H9 (cell line): ENCODE measurements at regions not wholly inside any gene's neighbourhood (a gene's known extent, or its start where the extent isn't known, plus 50 kb on each side); places are given as distances from the start of the nearest gene placed in this dataset.

Experiments used
- DNase-seq: peaks from one replicate; pipeline ENCODE4 v3.0.0-alpha.2; 2017
- H2AFZ ChIP-seq: one replicate; pipeline ENCODE4 v1.6.1; 2013; ENCODE audit warnings: mild to moderate bottlenecking, low read length, control low read depth, moderate library complexity
- H2AK5ac ChIP-seq: 2 replicates; pipeline ENCODE4 v1.6.1; 2013; ENCODE audit warnings: low read length, control low read depth, mixed read lengths; ENCODE audit not compliant: insufficient read length
- H2BK120ac ChIP-seq: one replicate; pipeline ENCODE4 v1.6.1; 2013; ENCODE audit warnings: low read depth, mild to moderate bottlenecking, low read length, control low read depth, inconsistent platforms; ENCODE audit not compliant: poor library complexity, severe bottlenecking
- H2BK12ac ChIP-seq: 2 replicates; pipeline ENCODE4 v1.6.1; 2013; ENCODE audit warnings: low read length, control low read depth, mixed read lengths, low read depth; ENCODE audit not compliant: insufficient read length
- H2BK15ac ChIP-seq: 2 replicates; pipeline ENCODE4 v1.6.1; 2013; ENCODE audit warnings: low read depth, low read length, control low read depth
- H2BK20ac ChIP-seq: one replicate; pipeline ENCODE4 v1.6.1; 2013; ENCODE audit warnings: low read depth, mild to moderate bottlenecking, low read length, control low read depth, inconsistent platforms; ENCODE audit not compliant: poor library complexity, severe bottlenecking
- H2BK5ac ChIP-seq: 2 replicates; pipeline ENCODE4 v1.6.1; 2013; ENCODE audit warnings: low read length, control low read depth, mixed read lengths; ENCODE audit not compliant: insufficient read length
- H3K14ac ChIP-seq: 2 replicates; pipeline ENCODE4 v1.6.1; 2013; ENCODE audit warnings: low read length, control low read depth; ENCODE audit not compliant: insufficient read depth
- H3K18ac ChIP-seq: 2 replicates; pipeline ENCODE4 v1.6.1; 2013; ENCODE audit warnings: low read depth, mild to moderate bottlenecking, mixed read lengths, low read length, control low read depth; ENCODE audit not compliant: insufficient read length
- H3K23ac ChIP-seq: 2 replicates; pipeline ENCODE4 v1.6.1; 2013; ENCODE audit warnings: low read length, control low read depth, mixed read lengths, low read depth; ENCODE audit not compliant: insufficient read length
- H3K23me2 ChIP-seq: 2 replicates; pipeline ENCODE4 v1.6.1; 2013; ENCODE audit warnings: low read depth, mild to moderate bottlenecking, mixed read lengths, low read length, control low read depth; ENCODE audit not compliant: insufficient read length, poor library complexity, severe bottlenecking
- H3K27ac ChIP-seq: 2 replicates; pipeline ENCODE4 v1.5.1; 2013; ENCODE audit warnings: low read length, control low read depth, mixed read lengths, low read depth; ENCODE audit not compliant: insufficient read length
- H3K27me3 ChIP-seq: 2 replicates; pipeline ENCODE4 v1.6.1; 2013; ENCODE audit warnings: low read length, control low read depth, inconsistent platforms; ENCODE audit not compliant: insufficient read depth
- H3K4ac ChIP-seq: 2 replicates; pipeline ENCODE4 v1.6.1; 2013; ENCODE audit warnings: low read depth, mild to moderate bottlenecking, control low read depth, inconsistent platforms, low read length, moderate library complexity
- H3K4me1 ChIP-seq: 2 replicates; pipeline ENCODE4 v1.6.1; 2013; ENCODE audit warnings: low read length, control low read depth, inconsistent platforms; ENCODE audit not compliant: insufficient read depth
- H3K4me2 ChIP-seq: 2 replicates; pipeline ENCODE4 v1.6.1; 2013; ENCODE audit warnings: low read length, control low read depth, mixed read lengths; ENCODE audit not compliant: insufficient read length, insufficient read depth
- H3K56ac ChIP-seq: 2 replicates; pipeline ENCODE4 v1.6.1; 2013; ENCODE audit warnings: low read depth, mild to moderate bottlenecking, mixed read lengths, low read length, control low read depth; ENCODE audit not compliant: insufficient read length
- H3K79me1 ChIP-seq: 2 replicates; pipeline ENCODE4 v1.6.1; 2013; ENCODE audit warnings: low read depth, mild to moderate bottlenecking, moderate library complexity, low read length, control low read depth, inconsistent platforms; ENCODE audit not compliant: insufficient read depth, poor library complexity, severe bottlenecking
- H3K79me2 ChIP-seq: 2 replicates; pipeline ENCODE4 v1.6.1; 2013; ENCODE audit warnings: low read length, control low read depth, inconsistent platforms; ENCODE audit not compliant: insufficient read depth
- H3K9ac ChIP-seq: 2 replicates; pipeline ENCODE4 v1.6.1; 2013; ENCODE audit warnings: low read length, control low read depth, mixed read lengths; ENCODE audit not compliant: insufficient read length; ENCODE audit errors: extremely low read depth
- H3K9me3 ChIP-seq: one replicate; pipeline ENCODE4 v1.6.1; 2013; ENCODE audit warnings: low read depth, low read length, inconsistent platforms; ENCODE audit not compliant: control insufficient read depth
- H3T11ph ChIP-seq: one replicate; pipeline ENCODE4 v1.6.1; 2013; ENCODE audit warnings: mild to moderate bottlenecking, low read length, control low read depth, inconsistent platforms
- H4K20me1 ChIP-seq: one replicate; pipeline ENCODE4 v1.6.1; 2013; ENCODE audit not compliant: control insufficient read depth, insufficient read length, insufficient read depth
- H4K5ac ChIP-seq: 2 replicates; pipeline ENCODE4 v1.6.1; 2013; ENCODE audit warnings: low read depth, mild to moderate bottlenecking, mixed read lengths, low read length, control low read depth; ENCODE audit not compliant: insufficient read length
- H4K8ac ChIP-seq: replicated peaks from 2 replicates; pipeline ENCODE4 v1.6.1; 2013; ENCODE audit warnings: low read length, control low read depth, mixed read lengths, low read depth; ENCODE audit not compliant: insufficient read length
- H4K91ac ChIP-seq: 2 replicates; pipeline ENCODE4 v1.6.1; 2013; ENCODE audit warnings: low read depth, mild to moderate bottlenecking, moderate library complexity, mixed read lengths, low read length, control low read depth; ENCODE audit not compliant: insufficient read length
- H3K27ac Mint-ChIP-seq, 3 experiments: 2 replicates in 2 of 3; 3 replicates in 1 of 3; pipeline ENCODE4 v1.8.0; 2020 to 2021; ENCODE audit warnings: mixed read lengths in 3 of 3, mild to moderate bottlenecking in 1 of 3, moderate library complexity in 1 of 3
- H3K27me3 Mint-ChIP-seq: 2 replicates; pipeline ENCODE4 v1.8.0; 2021; ENCODE audit warnings: low read depth, mild to moderate bottlenecking, moderate library complexity, mixed read lengths
- H3K36me3 Mint-ChIP-seq, 3 experiments: 2 replicates in 2 of 3; 3 replicates in 1 of 3; pipeline ENCODE4 v1.8.0; 2020 to 2021; ENCODE audit warnings: low read depth in 3 of 3, mixed read lengths in 3 of 3; ENCODE audit not compliant: insufficient read depth in 1 of 3
- H3K4me1 Mint-ChIP-seq, 2 experiments: 2 replicates each; pipeline ENCODE4 v1.8.0; 2020; ENCODE audit warnings: mixed read lengths in 2 of 2
- H3K4me3 Mint-ChIP-seq, 2 experiments: 2 replicates in 1 of 2; 3 replicates in 1 of 2; pipeline ENCODE4 v1.8.0; 2020 to 2021; ENCODE audit warnings: mild to moderate bottlenecking in 2 of 2, mixed read lengths in 2 of 2, moderate library complexity in 1 of 2
- H3K9me3 Mint-ChIP-seq, 2 experiments: 2 replicates in 1 of 2; 3 replicates in 1 of 2; pipeline ENCODE4 v1.8.0; 2020; ENCODE audit warnings: mild to moderate bottlenecking in 2 of 2, mixed read lengths in 2 of 2, moderate library complexity in 1 of 2
- CTCF ChIP-seq: fragments of 200-600 bp; sonication (generic); conservative IDR thresholded peaks from 3 replicates; pipeline ENCODE4 v1.8.0; 2021; ENCODE audit warnings: antibody characterized with exemption, mild to moderate bottlenecking
- whole genome bisulfite sequencing: extraction: QIAGEN DNeasy Blood & Tissue Kit; methylation state at CpG from one replicate; pipeline ENCODE4 v1.1.7; 2013; ENCODE audit warnings: missing lambda C conversion rate, low lambda C conversion rate, mixed read lengths; ENCODE audit not compliant: insufficient read length; ENCODE audit errors: extremely low coverage; 5-methylcytosine and 5-hydroxymethylcytosine counted together

DNA sequence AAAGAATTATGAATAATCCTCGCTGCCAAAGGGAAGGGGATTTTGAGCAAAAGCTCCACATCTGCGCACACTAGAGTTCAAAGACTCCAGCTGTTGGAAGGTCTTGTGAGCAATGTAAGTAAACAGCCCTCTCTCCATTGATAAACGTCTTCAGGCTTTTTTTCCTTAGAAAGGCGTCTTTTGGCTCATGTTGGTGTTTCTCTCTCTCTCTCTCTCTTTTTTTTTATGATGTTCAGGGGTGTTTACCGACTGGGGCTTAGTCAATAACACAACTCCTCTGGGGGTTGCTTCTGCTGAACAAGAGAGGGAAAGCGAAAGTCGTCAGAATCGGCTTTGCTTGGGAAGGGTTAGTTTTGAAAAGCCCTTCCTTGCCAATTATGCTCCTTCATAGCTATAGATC is 53.2 kb upstream of the C1QTNF7 start:
- Histone ChIP-seq H3K56ac (no peak overlapping the region), H2BK15ac (no peak overlapping the region), H2BK20ac (no peak overlapping the region), H3K27me3 (no peaks in the 10 kb centered on the region), H3T11ph (no peak overlapping the region), H4K20me1 (no peaks in the 10 kb centered on the region), H2AFZ (no peak overlapping the region), H3K4ac (no peak overlapping the region), H3K79me2 (no peaks in the 10 kb centered on the region), H4K5ac (no peak overlapping the region), H4K91ac (no peak overlapping the region), H3K23ac (no peak overlapping the region), H3K4me2 (no peak overlapping the region), H3K9me3 (no peaks in the 10 kb centered on the region), H2BK12ac (no peak overlapping the region), H3K27ac (no peak overlapping the region), H3K18ac (no peak overlapping the region), H3K79me1 (no peaks in the 10 kb centered on the region), H2BK5ac (no peak overlapping the region), H3K23me2 (no peaks in the 10 kb centered on the region), H3K14ac (no peak overlapping the region), H2AK5ac (no peak overlapping the region), H2BK120ac (no peak overlapping the region), H4K8ac (no peak overlapping the region), H3K4me1 (peaks cover 9% of the 10 kb centered on the region; the same call in 1 of the 2 replicates), H3K9ac (no peak overlapping the region)
- no CpG with 5 or more reads among the region's 8 CpGs for WGBS
- Mint-ChIP-seq H3K36me3 (no peaks in the 10 kb centered on the region; a peak in 1 of 7 replicates), H3K27ac (peak overlapping the region in 1 of 3 experiments; percentile 74; a peak in 1 of 7 replicates), H3K4me1 (peaks cover 34 to 40% of the 10 kb centered on the region in 2 experiments), H3K27me3 (no peaks in the 10 kb centered on the region), H3K9me3 (no peaks in the 10 kb centered on the region), H3K4me3 (no peak overlapping the region)
- TF ChIP-seq CTCF: no peak
- DNase-seq: no peak
